Left renal pelvis (tissue), 4 donors: ENCODE measurements at regions not wholly inside any gene's neighbourhood (a gene's known extent, or its start where the extent isn't known, plus 50 kb on each side); places are given as distances from the start of the nearest gene placed in this dataset.

ENCODE experiments used
- DNase-seq, 4 donors: peaks; one replicate each; pipeline ENCODE4 v3.0.0-alpha.2; 2013; ENCODE audit warnings: low read depth in 4 of 4, low spot score in 3 of 4

- no peak for DNase-seq
Observed at GRCh38 chr18:46290440-46291020, 186.3 kb downstream of the HAUS1 start.

- no peak for DNase-seq
Observed at GRCh38 chr18:46291149-46291548, 187.0 kb downstream of the HAUS1 start.

GRCh38 chr18:46293742-46294181 lies 189.6 kb downstream of the HAUS1 start:
- DNase-seq, result no peak

GRCh38 chr18:46294318-46294717 lies 190.1 kb downstream of the HAUS1 start:
- no peak for DNase-seq

- no peak for DNase-seq
Observed at GRCh38 chr18:46294751-46295150, 190.6 kb downstream of the HAUS1 start.

GRCh38 chr18:46295416-46295815 lies 191.2 kb downstream of the HAUS1 start:
- no peak for DNase-seq

GRCh38 chr18:46296656-46297055 lies 192.5 kb downstream of the HAUS1 start:
- DNase-seq, result no peak

GRCh38 chr18:46297124-46297523 lies 192.9 kb downstream of the HAUS1 start:
- no peak for DNase-seq

- no peak for DNase-seq
Observed at GRCh38 chr18:46297621-46298020, 193.4 kb downstream of the HAUS1 start.

GRCh38 chr18:46298511-46298910 lies 194.3 kb downstream of the HAUS1 start:
- DNase-seq, result no peak

- DNase-seq, result no peak
Observed at GRCh38 chr18:46299465-46300008, 195.4 kb downstream of the HAUS1 start.

- DNase-seq, result no peak
Observed at GRCh38 chr18:46301081-46301480, 196.9 kb downstream of the HAUS1 start.

GRCh38 chr18:46301571-46301970 lies 197.4 kb downstream of the HAUS1 start:
- no peak for DNase-seq

GRCh38 chr18:46302528-46303485 lies 198.6 kb downstream of the HAUS1 start:
- no peak for DNase-seq

GRCh38 chr18:46310258-46310657 lies 206.1 kb downstream of the HAUS1 start:
- no peak for DNase-seq

GRCh38 chr18:46310675-46311345 lies 206.6 kb downstream of the HAUS1 start:
- DNase-seq, result no peak

GRCh38 chr18:46311491-46311890 lies 207.3 kb downstream of the HAUS1 start:
- no peak for DNase-seq

GRCh38 chr18:46312221-46312620 lies 208.0 kb downstream of the HAUS1 start:
- no peak for DNase-seq

- DNase-seq, result no peak
Observed at GRCh38 chr18:46313521-46313920, 209.3 kb downstream of the HAUS1 start.

- DNase-seq, result no peak
Observed at GRCh38 chr18:46314011-46314410, 209.8 kb downstream of the HAUS1 start.

- DNase-seq, result no peak
Observed at GRCh38 chr18:46315161-46315560, 211.0 kb downstream of the HAUS1 start.
